ENCODE measurements at regions not wholly inside any gene's neighbourhood (a gene's known extent, or its start where the extent isn't known, plus 50 kb on each side); places are given as distances from the start of the nearest gene placed in this dataset.

DNA sequence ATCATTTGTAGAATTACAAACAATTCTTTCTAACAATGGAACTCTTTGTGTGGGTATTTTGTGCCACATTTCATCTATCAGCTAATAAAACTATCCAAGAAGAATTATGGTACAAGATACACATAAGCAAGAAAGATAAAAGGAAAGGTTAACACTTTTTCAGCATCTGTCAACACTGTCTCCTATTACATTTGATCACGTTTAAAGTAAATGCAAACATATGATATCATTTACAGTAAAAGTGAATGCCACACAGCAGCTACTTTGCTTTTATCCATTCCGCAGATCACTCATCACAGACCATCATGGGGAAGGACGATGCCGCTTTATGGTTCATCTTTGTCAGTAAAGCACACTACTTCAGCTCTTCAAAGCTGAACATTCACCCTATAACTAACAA lies 456.4 kb upstream of the MANEA start (continued):
- no peak for TF ChIP-seq AR (CRISPR knock-in tag; IDR thresholded peaks at IDR 0.05)
- TF ChIP-seq, protein P1, sequence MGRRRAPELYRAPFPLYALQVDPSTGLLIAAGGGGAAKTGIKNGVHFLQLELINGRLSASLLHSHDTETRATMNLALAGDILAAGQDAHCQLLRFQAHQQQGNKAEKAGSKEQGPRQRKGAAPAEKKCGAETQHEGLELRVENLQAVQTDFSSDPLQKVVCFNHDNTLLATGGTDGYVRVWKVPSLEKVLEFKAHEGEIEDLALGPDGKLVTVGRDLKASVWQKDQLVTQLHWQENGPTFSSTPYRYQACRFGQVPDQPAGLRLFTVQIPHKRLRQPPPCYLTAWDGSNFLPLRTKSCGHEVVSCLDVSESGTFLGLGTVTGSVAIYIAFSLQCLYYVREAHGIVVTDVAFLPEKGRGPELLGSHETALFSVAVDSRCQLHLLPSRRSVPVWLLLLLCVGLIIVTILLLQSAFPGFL (CRISPR knock-in tag; IDR thresholded peaks at IDR 0.05; ENCODE audit: borderline replicate concordance), result no peak

DNA sequence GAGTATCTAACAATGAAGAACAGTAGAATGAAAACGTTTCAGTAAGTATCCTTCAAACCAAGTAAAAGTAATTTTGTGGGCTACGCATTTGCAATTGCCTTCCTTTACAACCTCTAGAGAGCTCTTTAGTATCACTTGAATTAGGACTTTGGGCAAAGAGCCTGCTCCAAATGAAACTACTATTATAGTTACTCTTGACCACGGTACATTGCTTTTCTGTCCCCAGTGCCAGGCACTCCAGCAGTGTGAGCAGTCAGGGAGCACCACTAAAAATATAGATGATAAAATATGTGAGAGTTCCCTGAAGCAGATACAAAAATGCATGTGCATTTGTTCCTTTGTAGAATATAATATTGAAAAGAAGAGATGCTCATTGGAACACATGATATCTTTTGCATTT lies 450.1 kb upstream of the MANEA start:
- Mint-ChIP-seq H3K4me3 (no peak overlapping the region), H3K4me1 (no peaks in the 10 kb centered on the region), H3K9me3 (no peaks in the 10 kb centered on the region), H3K27ac (no peak overlapping the region), H3K27me3 (ENCODE audit: low read depth) (no peaks in the 10 kb centered on the region), H3K36me3 (no peaks in the 10 kb centered on the region)
- CTCF ChIA-PET, result no interaction called here
- ATAC-seq, result no peak
- TF ChIP-seq ELF4 (CRISPR knock-in tag; IDR thresholded peaks at IDR 0.05; ENCODE audit: low read depth), result no peak
- TF ChIP-seq MYBL2 (CRISPR knock-in tag; IDR thresholded peaks at IDR 0.05), result no peak
- TF ChIP-seq, protein P2, sequence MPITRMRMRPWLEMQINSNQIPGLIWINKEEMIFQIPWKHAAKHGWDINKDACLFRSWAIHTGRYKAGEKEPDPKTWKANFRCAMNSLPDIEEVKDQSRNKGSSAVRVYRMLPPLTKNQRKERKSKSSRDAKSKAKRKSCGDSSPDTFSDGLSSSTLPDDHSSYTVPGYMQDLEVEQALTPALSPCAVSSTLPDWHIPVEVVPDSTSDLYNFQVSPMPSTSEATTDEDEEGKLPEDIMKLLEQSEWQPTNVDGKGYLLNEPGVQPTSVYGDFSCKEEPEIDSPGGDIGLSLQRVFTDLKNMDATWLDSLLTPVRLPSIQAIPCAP (CRISPR knock-in tag; IDR thresholded peaks at IDR 0.05), result no peak
- no peak for TF ChIP-seq KAT7 (CRISPR knock-in tag; IDR thresholded peaks at IDR 0.05; ENCODE audit: borderline replicate concordance)
- TF ChIP-seq ZNF219 (CRISPR knock-in tag; IDR thresholded peaks at IDR 0.05; ENCODE audit: borderline replicate concordance), result no peak
- no peak for TF ChIP-seq SOX15 (CRISPR knock-in tag; IDR thresholded peaks at IDR 0.05)
- no peak for TF ChIP-seq ZBTB43 (CRISPR knock-in tag; IDR thresholded peaks at IDR 0.05)
- POLR2A ChIA-PET, result no interaction called here
- DNase-seq (ENCODE audit: low spot score), result no peak

DNA sequence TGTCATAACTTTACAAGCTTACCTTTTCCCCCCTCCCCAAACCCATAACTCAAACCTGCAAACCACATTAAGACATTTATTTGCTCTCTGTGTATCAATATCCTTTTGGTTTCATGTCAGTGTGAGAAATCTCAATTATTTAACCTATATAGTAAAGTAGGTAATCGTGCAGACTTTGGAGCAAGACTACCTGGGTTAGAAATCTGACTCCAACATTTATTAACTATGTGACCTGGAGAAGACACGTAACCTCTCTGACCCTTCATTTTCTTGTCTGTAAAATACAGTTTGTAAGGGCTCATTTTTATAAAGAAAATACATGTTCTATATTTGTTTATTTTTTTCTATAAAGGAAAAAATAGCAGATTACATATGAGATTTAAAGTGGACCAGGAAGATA lies 448.9 kb upstream of the MANEA start:
- Mint-ChIP-seq H3K4me3 (no peak overlapping the region), H3K27me3 (ENCODE audit: low read depth) (no peaks in the 10 kb centered on the region), H3K27ac (no peak overlapping the region), H3K36me3 (no peaks in the 10 kb centered on the region), H3K4me1 (no peaks in the 10 kb centered on the region), H3K9me3 (no peaks in the 10 kb centered on the region)
- ChIA-PET CTCF (no interaction called here), POLR2A (no interaction called here)
- DNase-seq (ENCODE audit: low spot score) (no peak), ATAC-seq (no peak)
- TF ChIP-seq, protein P3, sequence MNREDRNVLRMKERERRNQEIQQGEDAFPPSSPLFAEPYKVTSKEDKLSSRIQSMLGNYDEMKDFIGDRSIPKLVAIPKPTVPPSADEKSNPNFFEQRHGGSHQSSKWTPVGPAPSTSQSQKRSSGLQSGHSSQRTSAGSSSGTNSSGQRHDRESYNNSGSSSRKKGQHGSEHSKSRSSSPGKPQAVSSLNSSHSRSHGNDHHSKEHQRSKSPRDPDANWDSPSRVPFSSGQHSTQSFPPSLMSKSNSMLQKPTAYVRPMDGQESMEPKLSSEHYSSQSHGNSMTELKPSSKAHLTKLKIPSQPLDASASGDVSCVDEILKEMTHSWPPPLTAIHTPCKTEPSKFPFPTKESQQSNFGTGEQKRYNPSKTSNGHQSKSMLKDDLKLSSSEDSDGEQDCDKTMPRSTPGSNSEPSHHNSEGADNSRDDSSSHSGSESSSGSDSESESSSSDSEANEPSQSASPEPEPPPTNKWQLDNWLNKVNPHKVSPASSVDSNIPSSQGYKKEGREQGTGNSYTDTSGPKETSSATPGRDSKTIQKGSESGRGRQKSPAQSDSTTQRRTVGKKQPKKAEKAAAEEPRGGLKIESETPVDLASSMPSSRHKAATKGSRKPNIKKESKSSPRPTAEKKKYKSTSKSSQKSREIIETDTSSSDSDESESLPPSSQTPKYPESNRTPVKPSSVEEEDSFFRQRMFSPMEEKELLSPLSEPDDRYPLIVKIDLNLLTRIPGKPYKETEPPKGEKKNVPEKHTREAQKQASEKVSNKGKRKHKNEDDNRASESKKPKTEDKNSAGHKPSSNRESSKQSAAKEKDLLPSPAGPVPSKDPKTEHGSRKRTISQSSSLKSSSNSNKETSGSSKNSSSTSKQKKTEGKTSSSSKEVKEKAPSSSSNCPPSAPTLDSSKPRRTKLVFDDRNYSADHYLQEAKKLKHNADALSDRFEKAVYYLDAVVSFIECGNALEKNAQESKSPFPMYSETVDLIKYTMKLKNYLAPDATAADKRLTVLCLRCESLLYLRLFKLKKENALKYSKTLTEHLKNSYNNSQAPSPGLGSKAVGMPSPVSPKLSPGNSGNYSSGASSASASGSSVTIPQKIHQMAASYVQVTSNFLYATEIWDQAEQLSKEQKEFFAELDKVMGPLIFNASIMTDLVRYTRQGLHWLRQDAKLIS (CRISPR knock-in tag; IDR thresholded peaks at IDR 0.05; ENCODE audit: borderline replicate concordance), result no peak
- TF ChIP-seq NR1H2 (CRISPR knock-in tag; IDR thresholded peaks at IDR 0.05), result no peak
- no peak for TF ChIP-seq HMGA2 (CRISPR knock-in tag; IDR thresholded peaks at IDR 0.05)
- TF ChIP-seq ZNF317 (CRISPR knock-in tag; IDR thresholded peaks at IDR 0.05; ENCODE audit: borderline replicate concordance, low read depth), result no peak
- no peak for TF ChIP-seq CBFB (CRISPR knock-in tag; IDR thresholded peaks at IDR 0.05; ENCODE audit: low read depth)
- TF ChIP-seq ATF1 (CRISPR knock-in tag; IDR thresholded peaks at IDR 0.05), result no peak
- no peak for TF ChIP-seq SP1 (CRISPR knock-in tag; conservative IDR thresholded peaks at IDR 0.05)
- no peak for TF ChIP-seq RORB (CRISPR knock-in tag; IDR thresholded peaks at IDR 0.05)
- TF ChIP-seq HMGXB4 (CRISPR knock-in tag; IDR thresholded peaks at IDR 0.05), result no peak
- TF ChIP-seq PRRX2 (CRISPR knock-in tag; IDR thresholded peaks at IDR 0.05), result no peak
- TF ChIP-seq ZBTB21 (CRISPR knock-in tag; IDR thresholded peaks at IDR 0.05; ENCODE audit: borderline replicate concordance), result no peak
- TF ChIP-seq USF1 (CRISPR knock-in tag; IDR thresholded peaks at IDR 0.05), result no peak
- TF ChIP-seq, protein P4, sequence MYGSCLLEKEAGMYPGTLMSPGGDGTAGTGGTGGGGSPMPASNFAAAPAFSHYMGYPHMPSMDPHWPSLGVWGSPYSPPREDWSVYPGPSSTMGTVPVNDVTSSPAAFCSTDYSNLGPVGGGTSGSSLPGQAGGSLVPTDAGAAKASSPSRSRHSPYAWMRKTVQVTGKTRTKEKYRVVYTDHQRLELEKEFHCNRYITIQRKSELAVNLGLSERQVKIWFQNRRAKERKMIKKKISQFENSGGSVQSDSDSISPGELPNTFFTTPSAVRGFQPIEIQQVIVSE (CRISPR knock-in tag; IDR thresholded peaks at IDR 0.05; ENCODE audit: borderline replicate concordance), result no peak

Data from WTC11 (cell line).